ENCODE measurements at regions not wholly inside any gene's neighbourhood (a gene's known extent, or its start where the extent isn't known, plus 50 kb on each side); places are given as distances from the start of the nearest gene placed in this dataset.

DNA sequence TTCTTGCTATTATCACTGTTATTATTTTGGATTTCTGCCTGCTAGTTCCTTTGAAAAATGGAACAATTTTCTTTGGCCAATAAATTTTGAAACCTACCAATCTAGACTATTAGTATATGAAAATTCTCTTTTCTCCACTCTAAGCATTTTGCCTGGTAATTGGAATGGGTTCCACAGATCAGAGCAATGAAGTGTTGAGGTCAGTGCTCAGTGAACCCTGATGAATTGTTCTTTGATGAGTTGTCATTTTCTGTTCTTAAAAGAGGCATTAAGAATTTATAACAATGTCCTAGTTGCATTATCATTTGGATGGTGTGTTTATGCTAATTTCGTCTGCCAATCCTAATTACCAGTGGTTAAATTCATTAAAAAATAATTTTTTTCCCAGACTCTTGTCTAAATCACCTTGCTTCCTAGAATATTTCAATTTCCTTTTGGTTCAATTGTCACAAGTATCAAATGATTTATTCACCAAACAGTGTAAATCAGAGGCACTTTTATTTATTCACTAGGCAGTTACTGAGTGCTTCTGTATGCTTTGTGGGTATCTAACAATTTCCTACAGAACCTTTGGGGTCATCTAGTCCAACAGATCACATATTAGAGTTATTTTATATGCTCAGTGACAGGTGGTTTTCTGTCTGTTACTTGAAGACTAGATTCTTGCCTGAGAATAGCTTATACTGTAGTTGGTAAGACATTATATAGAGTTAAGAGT, 239.0 kb downstream of the DNAJB9 start:
- DNase-seq (no peak), ATAC-seq (no peak)
- H3K27me3 ChIP-seq (ENCODE audit: insufficient read depth in 3 of 3, low read length in 2 of 3): no peaks in the 10 kb centered on the region
- 73 to 79% (median 74%) methylated on average over 1 of the region's 1 CpG for WGBS, 3 donors
- no peak overlapping the region for H3K27ac ChIP-seq
- intact Hi-C loops (cut with DNase I): no loop called here
- no peaks in the 10 kb centered on the region for H3K36me3 ChIP-seq (ENCODE audit: insufficient read depth in 1 of 2, low read depth in 1 of 2)
- TF ChIP-seq, protein P1, sequence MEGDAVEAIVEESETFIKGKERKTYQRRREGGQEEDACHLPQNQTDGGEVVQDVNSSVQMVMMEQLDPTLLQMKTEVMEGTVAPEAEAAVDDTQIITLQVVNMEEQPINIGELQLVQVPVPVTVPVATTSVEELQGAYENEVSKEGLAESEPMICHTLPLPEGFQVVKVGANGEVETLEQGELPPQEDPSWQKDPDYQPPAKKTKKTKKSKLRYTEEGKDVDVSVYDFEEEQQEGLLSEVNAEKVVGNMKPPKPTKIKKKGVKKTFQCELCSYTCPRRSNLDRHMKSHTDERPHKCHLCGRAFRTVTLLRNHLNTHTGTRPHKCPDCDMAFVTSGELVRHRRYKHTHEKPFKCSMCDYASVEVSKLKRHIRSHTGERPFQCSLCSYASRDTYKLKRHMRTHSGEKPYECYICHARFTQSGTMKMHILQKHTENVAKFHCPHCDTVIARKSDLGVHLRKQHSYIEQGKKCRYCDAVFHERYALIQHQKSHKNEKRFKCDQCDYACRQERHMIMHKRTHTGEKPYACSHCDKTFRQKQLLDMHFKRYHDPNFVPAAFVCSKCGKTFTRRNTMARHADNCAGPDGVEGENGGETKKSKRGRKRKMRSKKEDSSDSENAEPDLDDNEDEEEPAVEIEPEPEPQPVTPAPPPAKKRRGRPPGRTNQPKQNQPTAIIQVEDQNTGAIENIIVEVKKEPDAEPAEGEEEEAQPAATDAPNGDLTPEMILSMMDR (IDR thresholded peaks at IDR 0.05): no peak
- no peak overlapping the region for H3K4me3 ChIP-seq
- no peaks in the 10 kb centered on the region for H3K4me1 ChIP-seq
- no peaks in the 10 kb centered on the region for H3K9me3 ChIP-seq

GRCh38 chr7:108809356-108809755, 239.7 kb downstream of the DNAJB9 start:
- ATAC-seq: no peak
- Histone ChIP-seq H3K36me3 (ENCODE audit: insufficient read depth in 1 of 2, low read depth in 1 of 2) (no peaks in the 10 kb centered on the region), H3K9me3 (no peaks in the 10 kb centered on the region), H3K4me3 (no peak overlapping the region), H3K27me3 (ENCODE audit: insufficient read depth in 3 of 3, low read length in 2 of 3) (no peaks in the 10 kb centered on the region), H3K4me1 (no peaks in the 10 kb centered on the region), H3K27ac (no peak overlapping the region)
- WGBS, 3 donors: 57 to 70% (median 66%) methylated on average over 2 of the region's 2 CpGs
- TF ChIP-seq, protein P1 (IDR thresholded peaks at IDR 0.05): no peak
- no peak for DNase-seq
- intact Hi-C loops (cut with DNase I): no loop called here

DNA sequence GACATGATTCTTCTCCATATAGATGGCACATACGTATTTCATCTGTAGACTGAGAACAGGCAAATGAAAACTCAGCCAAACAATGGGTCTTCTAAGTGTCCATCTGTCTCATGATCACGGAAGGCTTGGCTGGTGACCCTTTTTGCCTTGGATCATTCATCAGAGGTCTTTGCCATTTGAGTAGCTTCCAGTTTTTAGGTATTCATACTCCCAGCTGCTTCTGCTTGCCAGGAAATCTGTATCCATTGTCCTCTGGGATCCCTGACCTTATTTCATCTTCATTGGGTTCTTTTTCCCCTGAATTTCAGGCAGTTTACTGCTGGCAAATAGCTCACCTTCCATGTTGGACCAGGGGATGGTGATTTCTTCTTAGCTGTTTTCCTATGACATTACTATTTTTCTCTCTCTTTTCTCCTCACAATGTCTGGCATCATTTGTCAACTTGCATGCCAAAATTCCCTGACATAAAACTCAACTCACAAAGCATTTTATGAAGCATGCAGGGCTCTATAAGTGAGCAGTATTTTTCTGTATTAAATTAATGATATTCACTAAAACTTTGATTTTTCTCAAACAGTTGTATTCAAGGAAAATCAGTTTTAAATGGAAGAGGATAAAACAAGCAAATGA, 241.2 kb downstream of the DNAJB9 start:
- ATAC-seq (no peak), DNase-seq (no peak)
- intact Hi-C loops (cut with DNase I): no loop called here
- H3K4me3 ChIP-seq: no peak overlapping the region
- no peaks in the 10 kb centered on the region for H3K4me1 ChIP-seq
- no peaks in the 10 kb centered on the region for H3K27me3 ChIP-seq (ENCODE audit: insufficient read depth in 3 of 3, low read length in 2 of 3)
- TF ChIP-seq, protein P1 (IDR thresholded peaks at IDR 0.05): no peak
- no peak overlapping the region for H3K27ac ChIP-seq
- 24 to 29% (median 28%) methylated on average over 2 of the region's 2 CpGs for WGBS, 3 donors
- H3K9me3 ChIP-seq: no peaks in the 10 kb centered on the region
- no peaks in the 10 kb centered on the region for H3K36me3 ChIP-seq (ENCODE audit: insufficient read depth in 1 of 2, low read depth in 1 of 2)

DNA sequence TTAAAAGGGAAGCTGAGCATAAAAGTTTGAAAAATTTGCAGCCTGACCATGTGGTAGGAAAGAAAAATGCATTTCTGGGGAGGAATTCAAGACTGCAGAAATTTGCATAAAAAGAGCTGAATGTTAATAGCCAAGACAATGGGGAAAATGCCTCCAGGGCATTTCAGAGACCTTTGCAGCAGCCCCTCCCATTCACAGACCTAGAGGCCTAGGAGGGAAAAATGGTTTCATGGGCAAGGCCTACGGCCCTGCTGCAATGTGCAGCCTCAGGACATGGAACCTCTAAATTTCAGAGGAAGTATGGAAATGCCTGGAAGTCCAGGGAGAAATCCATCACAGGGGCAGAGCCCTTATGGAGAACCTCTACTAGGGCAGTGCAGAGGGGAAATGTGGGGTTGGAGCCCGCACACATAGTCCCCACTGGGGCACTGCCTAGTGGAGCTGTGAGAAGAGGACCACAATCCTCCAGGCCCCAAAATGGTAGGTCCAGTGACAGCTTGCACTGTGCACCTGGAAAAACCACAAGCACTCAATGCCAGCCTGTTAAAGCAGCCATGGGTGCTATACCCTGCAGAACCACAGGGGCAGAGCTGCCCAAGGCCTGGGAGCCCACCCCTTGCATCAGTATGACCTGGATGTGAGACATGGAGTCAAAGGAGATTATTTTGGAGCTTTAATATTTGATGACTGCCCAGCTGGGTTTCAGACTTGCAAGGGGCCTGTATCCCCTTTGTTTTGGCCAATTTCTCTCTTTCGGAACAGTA, 243.8 kb downstream of the DNAJB9 start:
- H3K36me3 ChIP-seq (ENCODE audit: insufficient read depth in 1 of 2, low read depth in 1 of 2): no peaks in the 10 kb centered on the region
- H3K9me3 ChIP-seq: no peaks in the 10 kb centered on the region
- ATAC-seq: no peak
- TF ChIP-seq, protein P1 (IDR thresholded peaks at IDR 0.05): no peak
- WGBS, 3 donors: 93 to 95% (median 93%) methylated on average over 3 of the region's 3 CpGs
- no peak overlapping the region for H3K4me3 ChIP-seq
- intact Hi-C loops (cut with DNase I): no loop called here
- H3K27me3 ChIP-seq (ENCODE audit: insufficient read depth in 3 of 3, low read length in 2 of 3): no peaks in the 10 kb centered on the region
- no peak for DNase-seq
- H3K27ac ChIP-seq: no peak overlapping the region
- H3K4me1 ChIP-seq: no peaks in the 10 kb centered on the region
